ENCODE measurements at regions not wholly inside any gene's neighbourhood (a gene's known extent, or its start where the extent isn't known, plus 50 kb on each side); places are given as distances from the start of the nearest gene placed in this dataset.

DNA sequence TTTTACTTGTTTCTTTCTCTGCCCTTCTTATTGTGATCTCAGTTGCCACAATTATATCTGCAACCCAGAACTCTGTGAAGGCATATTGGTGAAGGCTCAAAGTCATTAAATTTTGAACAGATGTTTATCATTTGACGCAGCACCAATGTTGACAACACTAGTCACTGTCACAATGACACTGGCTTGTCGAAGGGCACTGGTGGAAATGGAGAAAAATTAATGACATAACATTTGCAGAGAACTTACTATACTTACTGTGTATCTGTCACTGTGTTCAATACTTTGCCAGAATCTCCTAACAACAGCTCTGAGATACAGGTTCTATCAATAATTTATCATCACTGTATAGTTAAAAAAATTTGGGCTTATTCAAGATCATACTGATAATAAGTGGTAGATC lies 1213.7 kb downstream of the NCAM2 start:
- Mint-ChIP-seq H3K27me3 (no peaks in the 10 kb centered on the region), H3K4me1 (no peaks in the 10 kb centered on the region), H3K36me3 (no peaks in the 10 kb centered on the region), H3K27ac (no peak overlapping the region), H3K9me3 (ENCODE audit: low read depth) (peaks cover 8% of the 10 kb centered on the region), H3K4me3 (no peak overlapping the region)
- ATAC-seq: no peak
- no peak for DNase-seq
- CTCF ChIA-PET: no interaction called here

DNA sequence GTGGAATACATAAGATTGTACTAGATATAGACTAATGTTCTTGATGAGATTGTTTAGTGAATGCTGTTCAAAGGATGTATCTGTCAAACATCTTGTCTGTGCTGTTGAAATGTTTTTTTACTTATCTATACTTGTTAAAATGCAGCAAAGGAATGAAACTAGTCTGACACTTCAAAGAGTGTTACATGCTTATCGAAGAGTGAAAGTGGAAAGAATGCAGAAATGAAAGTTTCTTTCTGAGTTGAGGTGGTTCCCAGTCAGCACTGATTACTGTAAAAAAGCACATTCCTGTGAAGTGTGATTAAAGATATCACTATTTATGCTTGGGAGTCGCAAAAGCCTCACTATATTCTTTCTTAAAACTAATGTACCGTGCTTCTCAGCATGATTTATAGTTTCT lies 1225.2 kb downstream of the NCAM2 start:
- ATAC-seq (no peak), DNase-seq (no peak)
- no peaks in the 10 kb centered on the region for H3K36me3 Mint-ChIP-seq
- H3K27me3 Mint-ChIP-seq: no peaks in the 10 kb centered on the region
- no peaks in the 10 kb centered on the region for H3K4me1 Mint-ChIP-seq
- no peak overlapping the region for H3K27ac Mint-ChIP-seq
- H3K9me3 Mint-ChIP-seq (ENCODE audit: low read depth): peaks cover 4% of the 10 kb centered on the region
- H3K4me3 Mint-ChIP-seq: no peak overlapping the region
- CTCF ChIA-PET: no interaction called here

DNA sequence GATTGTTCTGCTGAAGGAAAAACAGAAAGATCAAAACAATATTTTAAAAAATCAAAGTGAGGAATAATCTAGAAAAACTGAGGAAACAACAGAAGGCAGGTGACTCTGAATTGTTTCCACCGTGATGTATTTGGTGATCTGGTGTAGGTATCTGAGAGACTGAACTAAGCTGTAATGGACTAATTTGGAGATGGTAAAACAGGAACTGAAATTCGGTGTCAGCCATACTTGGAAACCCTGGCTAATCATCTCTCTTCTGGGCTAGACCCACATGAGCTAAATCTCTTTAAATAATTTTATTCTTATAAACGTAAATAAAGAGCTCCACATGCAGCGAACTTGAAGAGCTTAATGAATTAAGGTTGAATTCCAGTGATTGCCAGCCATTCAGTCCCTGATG lies 1226.1 kb downstream of the NCAM2 start:
- DNase-seq: no peak
- CTCF ChIA-PET: no interaction called here

DNA sequence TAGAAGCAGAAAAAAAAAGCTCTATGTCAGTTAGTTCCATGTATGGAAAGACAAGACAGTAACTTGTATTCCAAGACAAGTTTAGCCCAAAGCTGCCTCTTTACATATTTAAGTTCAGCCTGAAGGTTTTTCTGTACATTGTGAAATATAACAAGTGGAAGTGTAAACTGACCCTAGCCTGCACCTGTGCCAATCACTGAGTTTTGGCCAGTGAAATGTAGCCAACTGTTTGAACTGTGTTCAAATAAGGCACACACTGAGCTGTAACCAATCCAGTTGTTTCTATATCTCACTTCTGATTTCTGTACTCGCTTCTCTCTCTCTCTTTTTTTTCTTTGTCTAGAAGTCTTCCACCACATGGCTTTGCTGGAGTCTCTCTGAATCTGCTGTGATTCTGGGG lies 1227.1 kb downstream of the NCAM2 start:
- Mint-ChIP-seq H3K4me1 (no peaks in the 10 kb centered on the region), H3K9me3 (ENCODE audit: low read depth) (peaks cover 4% of the 10 kb centered on the region), H3K4me3 (no peak overlapping the region), H3K27ac (no peak overlapping the region), H3K27me3 (no peaks in the 10 kb centered on the region), H3K36me3 (no peaks in the 10 kb centered on the region)
- DNase-seq (no peak), ATAC-seq (no peak)
- CTCF ChIA-PET: no interaction called here

More for the DNA sequence above, 1226.1 kb downstream of the NCAM2 start:
- Mint-ChIP-seq H3K4me1 (no peaks in the 10 kb centered on the region), H3K27ac (no peak overlapping the region), H3K9me3 (ENCODE audit: low read depth) (peaks cover 4% of the 10 kb centered on the region), H3K36me3 (no peaks in the 10 kb centered on the region), H3K27me3 (no peaks in the 10 kb centered on the region), H3K4me3 (no peak overlapping the region)
- ATAC-seq: no peak

DNA sequence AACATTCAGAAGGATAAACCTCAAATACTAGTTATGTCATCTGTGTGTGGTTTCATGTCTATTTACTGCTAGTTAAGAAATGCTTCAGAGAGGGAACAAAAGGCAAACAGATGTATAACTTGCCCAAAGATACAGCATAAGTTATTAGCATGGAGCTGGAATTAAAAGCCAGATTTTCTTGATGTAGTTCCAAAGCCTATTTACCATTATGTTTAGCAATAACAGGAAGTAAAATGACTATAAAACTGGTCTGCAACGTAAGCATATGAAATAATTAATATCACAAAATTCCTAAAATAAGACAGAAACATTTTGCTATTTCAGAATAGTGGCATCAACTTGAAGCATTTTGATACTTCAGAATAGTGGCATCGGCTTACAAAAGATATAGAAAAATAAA lies 1232.8 kb downstream of the NCAM2 start:
- CTCF ChIA-PET: no interaction called here
- H3K27ac Mint-ChIP-seq: no peak overlapping the region
- no peak overlapping the region for H3K4me3 Mint-ChIP-seq

DNA sequence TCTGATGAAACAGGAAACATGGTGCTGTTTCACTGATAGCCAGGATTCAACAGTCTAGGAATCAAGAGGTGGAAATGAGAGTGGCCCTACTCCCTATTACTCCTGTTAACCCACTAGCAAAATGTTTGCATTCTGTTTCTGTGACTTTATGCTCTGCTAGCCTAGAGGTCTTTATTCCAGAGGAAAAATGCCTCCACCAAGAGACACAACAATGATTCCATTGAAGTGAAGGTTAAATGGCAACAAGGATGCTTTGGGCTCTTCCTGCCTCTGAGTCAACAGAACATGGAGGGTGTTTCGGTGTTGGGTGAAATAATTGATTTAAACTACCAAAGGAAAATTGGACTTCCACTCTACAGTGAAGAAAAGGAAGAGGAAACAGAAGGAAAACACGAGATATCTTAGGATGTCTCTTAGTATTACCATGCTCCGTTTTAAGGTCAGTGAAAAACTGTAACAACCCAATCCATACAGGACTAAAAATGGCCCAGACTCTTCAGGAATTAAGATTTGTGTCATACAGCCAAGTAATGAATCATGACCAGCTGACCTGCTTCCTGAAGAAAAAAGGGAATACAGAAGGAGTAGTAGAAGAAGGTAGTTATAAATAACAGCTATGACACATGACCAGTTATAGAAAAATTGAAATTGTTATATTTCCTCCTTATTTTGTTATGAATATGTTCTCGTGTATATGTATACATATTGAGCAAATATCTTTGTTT lies 1237.8 kb downstream of the NCAM2 start:
- H3K27me3 Mint-ChIP-seq: no peaks in the 10 kb centered on the region

More for the DNA sequence above, 1232.8 kb downstream of the NCAM2 start:
- Mint-ChIP-seq H3K27me3 (no peaks in the 10 kb centered on the region), H3K9me3 (ENCODE audit: low read depth) (peaks cover 13% of the 10 kb centered on the region), H3K4me1 (no peaks in the 10 kb centered on the region), H3K36me3 (no peaks in the 10 kb centered on the region)
- DNase-seq: no peak
- no peak for ATAC-seq

DNA sequence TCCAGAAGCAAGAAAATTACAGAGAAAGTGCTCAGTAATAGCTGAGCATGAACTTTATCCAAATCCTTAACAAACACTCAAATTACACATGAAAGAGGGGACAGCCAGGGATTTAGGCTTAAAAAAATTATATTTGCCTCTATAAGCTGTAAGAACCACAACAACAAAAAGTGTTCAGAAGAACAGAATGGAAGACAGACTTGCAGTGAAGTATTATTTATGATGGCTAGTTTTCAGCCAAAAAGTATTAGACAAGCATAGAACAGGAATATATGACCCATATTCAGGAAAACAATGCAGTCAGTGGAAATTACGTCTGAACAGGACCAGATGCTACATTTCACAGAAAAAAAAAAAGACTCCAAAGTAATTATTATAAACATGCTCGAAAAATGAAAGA lies 1246.3 kb downstream of the NCAM2 start:
- DNase-seq (no peak), ATAC-seq (no peak)
- Mint-ChIP-seq H3K36me3 (no peaks in the 10 kb centered on the region), H3K4me3 (no peak overlapping the region), H3K27ac (no peak overlapping the region), H3K9me3 (ENCODE audit: low read depth) (peaks cover 14% of the 10 kb centered on the region), H3K4me1 (no peaks in the 10 kb centered on the region), H3K27me3 (no peaks in the 10 kb centered on the region)
- CTCF ChIA-PET: no interaction called here

More for the DNA sequence above, 1237.8 kb downstream of the NCAM2 start:
- Mint-ChIP-seq H3K27ac (no peak overlapping the region), H3K9me3 (ENCODE audit: low read depth) (peaks cover 32% of the 10 kb centered on the region), H3K36me3 (peaks cover 1% of the 10 kb centered on the region), H3K4me3 (no peak overlapping the region), H3K4me1 (no peaks in the 10 kb centered on the region)
- CTCF ChIA-PET: no interaction called here
- DNase-seq: no peak
- no peak for ATAC-seq

DNA sequence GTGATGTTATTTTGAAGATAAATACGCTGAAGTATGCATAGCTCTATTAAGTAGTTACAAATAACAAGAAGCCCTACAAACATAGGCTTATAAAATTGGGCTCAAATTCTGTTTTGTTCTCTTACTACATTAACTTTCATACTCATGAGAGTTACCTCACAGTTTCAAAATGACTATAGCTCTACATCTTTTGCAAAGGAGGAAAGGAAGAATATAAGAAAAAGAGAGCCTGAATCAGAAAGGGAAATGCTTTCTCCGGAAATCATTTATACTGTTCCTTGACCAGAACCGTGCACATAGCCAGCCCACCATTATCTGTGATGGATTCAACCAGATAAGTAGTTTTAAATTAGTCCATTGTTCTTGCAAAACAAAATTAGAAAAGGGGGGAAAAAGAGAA lies 1252.1 kb downstream of the NCAM2 start:
- Mint-ChIP-seq H3K4me3 (no peak overlapping the region), H3K27ac (no peak overlapping the region), H3K9me3 (ENCODE audit: low read depth) (peaks cover 8% of the 10 kb centered on the region), H3K27me3 (no peaks in the 10 kb centered on the region), H3K4me1 (peaks cover 1% of the 10 kb centered on the region), H3K36me3 (no peaks in the 10 kb centered on the region)
- no peak for ATAC-seq
- CTCF ChIA-PET: no interaction called here
- DNase-seq: no peak

DNA sequence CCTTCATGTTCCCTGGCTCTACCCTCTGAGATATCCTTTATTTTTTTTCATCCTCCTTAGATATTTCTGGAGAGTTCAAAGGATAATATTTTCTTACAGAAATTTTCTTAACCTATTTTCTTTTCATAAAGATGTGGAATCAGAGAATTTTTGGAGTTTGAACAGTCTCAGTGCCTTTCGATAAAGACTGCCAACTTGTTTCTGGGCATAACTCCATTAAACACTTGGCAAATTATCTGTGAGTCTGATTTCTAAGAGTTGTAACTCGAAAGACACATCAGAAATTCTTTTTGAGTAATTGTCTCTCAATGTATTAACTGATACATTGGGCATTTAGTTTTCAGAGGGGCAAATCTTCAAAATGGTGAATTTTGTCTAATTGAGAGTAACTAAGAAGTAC lies 1255.6 kb downstream of the NCAM2 start:
- peaks cover 5% of the 10 kb centered on the region for H3K9me3 Mint-ChIP-seq (ENCODE audit: low read depth)
- H3K4me3 Mint-ChIP-seq: no peak overlapping the region
- no peak overlapping the region for H3K27ac Mint-ChIP-seq
- no peaks in the 10 kb centered on the region for H3K36me3 Mint-ChIP-seq
- H3K4me1 Mint-ChIP-seq: peaks cover 1% of the 10 kb centered on the region
- no peak for DNase-seq
- CTCF ChIA-PET: no interaction called here
- ATAC-seq: no peak
- H3K27me3 Mint-ChIP-seq: no peaks in the 10 kb centered on the region

DNA sequence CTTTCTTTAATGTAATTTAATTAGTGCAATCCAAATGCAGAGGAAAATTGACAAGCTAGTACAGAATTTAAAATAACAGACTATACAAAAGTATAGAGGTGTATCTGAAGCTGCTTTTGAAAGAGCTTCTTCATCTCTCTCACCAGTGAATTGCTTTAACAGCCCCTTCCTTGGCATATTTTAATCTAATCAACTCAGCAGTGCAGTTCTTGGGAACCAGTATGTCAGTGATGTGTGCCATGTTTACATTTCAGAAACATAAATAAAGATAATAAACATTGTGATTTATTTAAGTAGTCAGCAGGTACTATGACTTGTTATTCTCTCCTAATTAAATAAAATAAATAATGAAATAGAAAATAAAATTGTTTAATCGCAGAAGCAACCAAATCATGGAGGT lies 1260.6 kb downstream of the NCAM2 start:
- Mint-ChIP-seq H3K27ac (no peak overlapping the region), H3K4me1 (no peaks in the 10 kb centered on the region), H3K9me3 (ENCODE audit: low read depth) (peaks cover 9% of the 10 kb centered on the region), H3K36me3 (no peaks in the 10 kb centered on the region), H3K4me3 (no peak overlapping the region), H3K27me3 (no peaks in the 10 kb centered on the region)
- no peak for ATAC-seq
- CTCF ChIA-PET: no interaction called here
- no peak for DNase-seq

DNA sequence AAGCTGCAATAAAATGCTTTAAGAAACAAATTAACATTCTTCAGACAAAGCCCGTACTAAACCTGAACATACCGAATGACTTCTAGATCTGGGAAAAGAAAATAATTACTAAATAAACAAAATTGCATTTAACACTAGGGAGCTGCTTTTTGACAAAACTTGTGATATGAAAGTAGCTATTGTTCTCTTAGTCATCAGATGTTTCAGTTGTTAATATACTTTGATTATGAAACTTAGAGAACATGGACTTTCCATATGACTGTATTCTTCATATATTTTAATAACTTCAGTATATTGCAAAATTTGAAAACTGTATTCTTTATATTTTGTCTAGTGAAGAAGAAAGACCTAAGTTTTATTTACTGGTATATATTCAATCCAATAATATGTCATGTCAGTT lies 1262.1 kb downstream of the NCAM2 start:
- H3K27me3 Mint-ChIP-seq: no peaks in the 10 kb centered on the region
- no peak for ATAC-seq
- no peak for DNase-seq
- CTCF ChIA-PET: no interaction called here
- H3K4me3 Mint-ChIP-seq: no peak overlapping the region
- no peak overlapping the region for H3K27ac Mint-ChIP-seq
- no peaks in the 10 kb centered on the region for H3K4me1 Mint-ChIP-seq
- peaks cover 7% of the 10 kb centered on the region for H3K9me3 Mint-ChIP-seq (ENCODE audit: low read depth)
- no peaks in the 10 kb centered on the region for H3K36me3 Mint-ChIP-seq

DNA sequence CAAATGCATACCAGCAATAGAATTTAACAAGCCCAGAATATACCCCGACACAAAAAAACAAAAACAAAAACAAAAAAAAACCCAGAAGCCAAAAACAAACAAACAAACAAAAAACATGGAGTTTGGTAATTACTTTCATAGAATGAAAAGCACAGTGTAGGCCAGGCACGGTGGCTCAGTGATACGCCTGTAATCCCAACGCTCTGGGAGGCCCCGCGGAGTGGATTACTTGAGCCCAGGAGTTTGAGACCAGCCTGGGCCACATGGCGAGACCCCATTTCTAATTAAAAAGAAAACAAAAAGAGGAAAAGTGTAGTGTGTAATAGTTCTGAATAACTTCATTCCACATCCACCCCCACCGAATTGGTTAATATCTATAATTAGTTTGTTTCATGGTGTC lies 1265.7 kb downstream of the NCAM2 start:
- Mint-ChIP-seq H3K9me3 (ENCODE audit: low read depth) (peaks cover 12% of the 10 kb centered on the region), H3K4me3 (no peak overlapping the region), H3K4me1 (no peaks in the 10 kb centered on the region), H3K36me3 (no peaks in the 10 kb centered on the region), H3K27me3 (no peaks in the 10 kb centered on the region), H3K27ac (no peak overlapping the region)
- DNase-seq: no peak
- ATAC-seq: no peak
- CTCF ChIA-PET: no interaction called here

DNA sequence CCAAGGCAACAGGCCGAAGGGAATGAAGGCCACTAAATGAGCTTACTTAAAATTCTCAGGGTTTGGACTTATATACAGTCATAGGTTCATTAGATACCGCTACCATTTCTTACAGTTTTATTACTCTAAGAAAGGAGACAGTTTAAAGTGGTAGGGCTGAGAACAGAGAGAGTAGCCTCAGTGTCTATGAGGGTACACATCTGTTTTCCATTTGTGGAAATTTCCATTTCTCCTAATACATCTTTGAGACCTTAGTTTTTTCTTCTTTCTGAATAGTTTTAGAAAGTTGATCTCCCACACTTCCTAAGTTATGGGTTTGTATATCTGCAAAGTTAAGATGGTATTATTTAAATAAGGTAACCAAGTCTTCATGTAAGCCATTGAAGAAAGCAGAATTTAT lies 1279.1 kb downstream of the NCAM2 start:
- Mint-ChIP-seq H3K27me3 (no peaks in the 10 kb centered on the region), H3K4me1 (no peaks in the 10 kb centered on the region), H3K27ac (no peak overlapping the region), H3K36me3 (no peaks in the 10 kb centered on the region), H3K9me3 (ENCODE audit: low read depth) (peaks cover 6% of the 10 kb centered on the region), H3K4me3 (no peak overlapping the region)
- CTCF ChIA-PET: no interaction called here
- ATAC-seq: no peak
- DNase-seq: no peak

DNA sequence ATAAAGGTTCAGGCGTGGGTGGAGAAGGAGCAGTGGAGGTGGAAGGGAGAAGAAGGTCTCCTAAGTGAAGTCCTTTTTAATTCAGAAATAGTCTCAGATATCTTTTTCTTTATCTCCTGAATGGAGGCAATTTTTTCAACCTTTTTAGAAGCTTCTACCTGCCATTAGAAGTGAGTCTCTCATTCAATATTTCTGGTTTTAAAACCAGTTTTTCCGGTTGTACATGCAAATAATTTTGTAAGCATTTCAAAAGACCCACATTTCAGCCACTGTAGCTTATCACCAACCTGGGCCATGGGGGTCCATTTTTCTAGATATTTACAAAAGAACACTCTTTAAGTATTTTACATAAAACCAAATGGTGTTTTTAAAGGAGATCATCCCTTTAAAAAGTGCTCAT lies 1280.2 kb downstream of the NCAM2 start:
- ATAC-seq: no peak
- no peaks in the 10 kb centered on the region for H3K27me3 Mint-ChIP-seq
- no peaks in the 10 kb centered on the region for H3K36me3 Mint-ChIP-seq
- H3K4me3 Mint-ChIP-seq: no peak overlapping the region
- H3K4me1 Mint-ChIP-seq: no peaks in the 10 kb centered on the region
- peaks cover 6% of the 10 kb centered on the region for H3K9me3 Mint-ChIP-seq (ENCODE audit: low read depth)
- CTCF ChIA-PET: no interaction called here
- H3K27ac Mint-ChIP-seq: no peak overlapping the region
- DNase-seq: no peak

DNA sequence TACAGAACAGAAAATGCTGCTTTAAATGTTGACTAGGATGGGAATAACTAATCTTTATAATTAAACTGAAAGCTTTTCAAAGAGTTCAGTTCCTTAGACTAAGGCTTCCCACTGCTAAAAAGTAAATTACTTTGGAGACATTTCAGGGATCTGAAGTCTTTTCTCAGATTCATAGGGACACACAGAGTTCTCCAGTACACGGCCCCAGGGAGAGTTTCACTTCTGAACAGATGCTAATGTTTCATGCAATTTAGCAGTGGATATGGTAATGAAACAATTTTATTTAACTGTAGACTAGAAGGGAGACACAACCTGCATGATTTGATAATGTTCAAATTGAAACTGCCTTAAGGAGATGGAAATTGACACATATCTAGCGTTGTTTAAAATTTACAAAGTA lies 1282.6 kb downstream of the NCAM2 start:
- Mint-ChIP-seq H3K27me3 (no peaks in the 10 kb centered on the region), H3K4me1 (no peaks in the 10 kb centered on the region), H3K4me3 (no peak overlapping the region), H3K36me3 (no peaks in the 10 kb centered on the region), H3K9me3 (ENCODE audit: low read depth) (peaks cover 6% of the 10 kb centered on the region), H3K27ac (no peak overlapping the region)
- CTCF ChIA-PET: no interaction called here
- no peak for DNase-seq
- ATAC-seq: no peak

Measured in activated CD8-positive, alpha-beta memory T cell treated with anti-CD3 and anti-CD28 coated beads, Interleukin-2, amount 10 ng/mL, durations not matched to agents 7 days and 5 days (primary cell).